Body of pancreas (tissue), 4 donors: ENCODE measurements at regions not wholly inside any gene's neighbourhood (a gene's known extent, or its start where the extent isn't known, plus 50 kb on each side); places are given as distances from the start of the nearest gene placed in this dataset.

Source experiments
- ATAC-seq: fragments of 150-250 bp; one replicate; pipeline ENCODE4 v1.9.1; 2016
- DNase-seq, 4 donors: peaks; one replicate each; pipeline ENCODE4 v3.0.0-alpha.2; 2019
- H3K27ac ChIP-seq, 4 donors: fragments of 200-600 bp; sonication (generic); 1 replicate in 3 of 4; 2 replicates in 1 of 4; pipeline versions ENCODE4 v1.5.1 to v1.6.1; 2016 to 2019; ENCODE audit warnings: mild to moderate bottlenecking in 1 of 4, mixed read lengths in 1 of 4, moderate library complexity in 1 of 4
- H3K27me3 ChIP-seq, 2 donors: fragments of 200-600 bp; sonication (generic); one replicate each; pipeline ENCODE4 v1.6.0; 2016; ENCODE audit warnings: mild to moderate bottlenecking in 1 of 2
- H3K36me3 ChIP-seq, 2 donors: fragments of 200-600 bp; sonication (generic); replicated peaks in 1 of 2; 2 replicates each; pipeline ENCODE4 v1.5.1; 2016; ENCODE audit warnings: low read depth in 2 of 2; ENCODE audit not compliant: insufficient read depth in 1 of 2
- H3K4me1 ChIP-seq: fragments of 200-600 bp; sonication (generic); one replicate; pipeline ENCODE4 v1.6.0; 2016
- H3K4me3 ChIP-seq, 2 donors: fragments of 200-600 bp; sonication (generic); 1 replicate in 1 of 2; 2 replicates in 1 of 2; pipeline ENCODE4 v1.5.1; 2016 to 2019
- H3K9me3 ChIP-seq, 3 donors: fragments of 200-600 bp; sonication (generic); 1 replicate in 2 of 3; 2 replicates in 1 of 3; pipeline ENCODE4 v1.5.1; 2016
- CTCF ChIP-seq, 7 experiments: fragments of 450-650 bp in 4 of 7; fragments of 200-600 bp in 3 of 7; sonication (generic) in 3 of 7; IDR thresholded peaks; one replicate each; pipeline ENCODE4 v1.5.1; 2016 to 2019; ENCODE audit warnings: antibody characterized with exemption in 7 of 7
- POLR2A ChIP-seq, 3 donors: fragments of 450-650 bp; IDR thresholded peaks; one replicate each; pipeline ENCODE4 v1.6.1; 2016; ENCODE audit warnings: antibody characterized with exemption in 3 of 3, mild to moderate bottlenecking in 2 of 3
- WGBS, 2 donors: methylation state at CpG; one replicate each; pipeline ENCODE4 v1.1.5; 2017; 5-methylcytosine and 5-hydroxymethylcytosine counted together
- intact Hi-C: fragments of 100-400 bp; cut with DNase I; formaldehyde crosslinking; loops from one replicate; pipeline ENCODE4 v1.15.1; 2023

GRCh38 chr22:26921726-26922125 is 264.3 kb downstream of the MIAT start:
- H3K27me3 ChIP-seq = no peaks in the 10 kb centered on the region
- intact Hi-C loops = no loop called here
- no peak overlapping the region for H3K4me3 ChIP-seq
- H3K9me3 ChIP-seq = no peaks in the 10 kb centered on the region
- DNase-seq = no peak
- no peaks in the 10 kb centered on the region for H3K36me3 ChIP-seq
- no peaks in the 10 kb centered on the region for H3K4me1 ChIP-seq
- 51 to 57% methylated on average over 2 of the region's 2 CpGs for WGBS, 2 donors
- no peak for ATAC-seq
- TF ChIP-seq CTCF (IDR thresholded peaks at IDR 0.05) = no peak
- H3K27ac ChIP-seq = no peak overlapping the region

GRCh38 chr22:26922806-26923205 is 265.4 kb downstream of the MIAT start:
- WGBS, 2 donors = 25 to 26% methylated on average over 5 of the region's 5 CpGs
- no peaks in the 10 kb centered on the region for H3K9me3 ChIP-seq
- no peaks in the 10 kb centered on the region for H3K4me1 ChIP-seq
- TF ChIP-seq CTCF (IDR thresholded peaks at IDR 0.05) (no peak), POLR2A (IDR thresholded peaks at IDR 0.05) (no peak)
- no peak overlapping the region for H3K4me3 ChIP-seq
- intact Hi-C loops = no loop called here
- no peaks in the 10 kb centered on the region for H3K27me3 ChIP-seq
- ATAC-seq (no peak), DNase-seq (no peak)
- no peaks in the 10 kb centered on the region for H3K36me3 ChIP-seq
- no peak overlapping the region for H3K27ac ChIP-seq

- WGBS, 2 donors = 69 to 71% methylated on average over 1 of the region's 1 CpG
- no peak for DNase-seq
- Histone ChIP-seq H3K9me3 (no peaks in the 10 kb centered on the region), H3K4me3 (no peak overlapping the region), H3K36me3 (no peaks in the 10 kb centered on the region), H3K27ac (no peak overlapping the region), H3K4me1 (no peaks in the 10 kb centered on the region), H3K27me3 (no peaks in the 10 kb centered on the region)
- TF ChIP-seq CTCF (IDR thresholded peaks at IDR 0.05) = no peak
- TF ChIP-seq POLR2A (IDR thresholded peaks at IDR 0.05) = no peak
- intact Hi-C loops = no loop called here
- ATAC-seq = no peak
Measured at GRCh38 chr22:26923531-26923930, 266.1 kb downstream of the MIAT start.

- ATAC-seq = no peak
- 35 to 63% methylated on average over 5 to 6 of the region's 6 CpGs for WGBS, 2 donors
- Histone ChIP-seq H3K4me3 (no peak overlapping the region), H3K9me3 (no peaks in the 10 kb centered on the region), H3K36me3 (no peaks in the 10 kb centered on the region), H3K27me3 (no peaks in the 10 kb centered on the region), H3K4me1 (no peaks in the 10 kb centered on the region), H3K27ac (no peak overlapping the region)
- no peak for DNase-seq
- intact Hi-C loops = no loop called here
- no peak for TF ChIP-seq CTCF (IDR thresholded peaks at IDR 0.05)
- no peak for TF ChIP-seq POLR2A (IDR thresholded peaks at IDR 0.05)
Measured at GRCh38 chr22:26927821-26928220, 270.4 kb downstream of the MIAT start.

- no peaks in the 10 kb centered on the region for H3K36me3 ChIP-seq
- intact Hi-C loops = no loop called here
- H3K4me3 ChIP-seq = no peak overlapping the region
- H3K27me3 ChIP-seq = no peaks in the 10 kb centered on the region
- DNase-seq = no peak
- no peak for ATAC-seq
- H3K4me1 ChIP-seq = no peaks in the 10 kb centered on the region
- TF ChIP-seq CTCF (IDR thresholded peaks at IDR 0.05) = no peak
- no peak for TF ChIP-seq POLR2A (IDR thresholded peaks at IDR 0.05)
- no peak overlapping the region for H3K27ac ChIP-seq
- 88 to 91% methylated on average over 3 of the region's 3 CpGs for WGBS, 2 donors
- H3K9me3 ChIP-seq = no peaks in the 10 kb centered on the region
Measured at GRCh38 chr22:26931471-26931870, 274.1 kb downstream of the MIAT start.
